HCT116 (cell line): ENCODE measurements at regions not wholly inside any gene's neighbourhood (a gene's known extent, or its start where the extent isn't known, plus 50 kb on each side); places are given as distances from the start of the nearest gene placed in this dataset.

Experiments
- ATAC-seq: fragments of 200-7000 bp; cut with Tn5 transposase; 2 replicates; pipeline ENCODE4 v1.9.1; 2020; ENCODE audit warnings: mild to moderate bottlenecking, moderate library complexity
- BruUV-seq: library from RNA; stranded (reverse); fragments of 400-500 nt; replicated peaks from 2 replicates; lab custom pipeline; 2021; lab: Mats Ljungman, UMichigan
- CTCF ChIA-PET: fragments of 300-600 bp; sonication (Branson Sonifier 250); formaldehyde crosslinking; loops from one replicate; lab custom pipeline; 2021; ENCODE audit warnings: antibody characterized with exemption; lab: Charles Lee
- POLR2A ChIA-PET: fragments of 300-600, 350-600 bp; sonication (Branson Sonifier 250); formaldehyde crosslinking; loops from one replicate; lab custom pipeline; 2021; ENCODE audit warnings: antibody characterized with exemption; lab: Charles Lee
- RAD21 ChIA-PET, 2 experiments: fragments of 300-600 bp; sonication (Branson Sonifier 250); formaldehyde crosslinking; loops; one replicate each; lab custom pipeline; 2023; ENCODE audit warnings: low total read pairs in 2 of 2; ENCODE audit not compliant: uncharacterized antibody in 2 of 2, unreplicated experiment in 2 of 2, low non-redundant PET in 1 of 2; lab: Charles Lee
- DNase-seq: peaks from one replicate; pipeline ENCODE4 v3.0.0-alpha.2; 2010; ENCODE audit warnings: low read depth, low spot score
- H2AFZ ChIP-seq: fragments of 200-600 bp; shearing (Covaris generic), sonication (generic); 2 replicates; pipeline ENCODE4 v1.6.1; 2017; ENCODE audit warnings: low read depth, mixed run types, mixed read lengths, antibody characterized with exemption, low read length; ENCODE audit not compliant: poor library complexity, severe bottlenecking
- H3K27ac ChIP-seq: 2 replicates; pipeline ENCODE4 v1.5.1; 2012; ENCODE audit warnings: low read depth, low read length
- H3K27me3 ChIP-seq: fragments of 200-600 bp; sonication (generic); 2 replicates; pipeline ENCODE4 v1.6.1; 2016; ENCODE audit warnings: mixed run types, low read length, mixed read lengths; ENCODE audit not compliant: insufficient read depth
- H3K36me3 ChIP-seq, 2 experiments: fragments of 200-500 bp in 1 of 2; fragments of 200-600 bp in 1 of 2; sonication (Bioruptor generic) in 1 of 2; sonication (generic) in 1 of 2; 2 replicates each; pipeline versions ENCODE4 v1.5.1 to v1.6.1; 2014 to 2016; ENCODE audit warnings: low read length in 2 of 2, inconsistent platforms in 1 of 2, mixed read lengths in 1 of 2, mixed run types in 1 of 2; ENCODE audit not compliant: insufficient read depth in 2 of 2, control insufficient read depth in 1 of 2
- H3K4me1 ChIP-seq, 2 experiments: fragments of 200-600 bp in 1 of 2; sonication (generic) in 1 of 2; 2 replicates each; pipeline versions ENCODE4 v1.5.1 to v1.6.1; 2012 to 2017; ENCODE audit warnings: low read length in 2 of 2, inconsistent platforms in 1 of 2, mild to moderate bottlenecking in 1 of 2, mixed read lengths in 1 of 2, mixed run types in 1 of 2, moderate library complexity in 1 of 2; ENCODE audit not compliant: insufficient read depth in 2 of 2, control insufficient read depth in 1 of 2
- H3K4me2 ChIP-seq: fragments of 200-600 bp; sonication (generic); 2 replicates; pipeline ENCODE4 v1.6.1; 2017; ENCODE audit warnings: mixed run types, low read length, mixed read lengths
- H3K4me3 ChIP-seq, 2 experiments: fragments of 200-600 bp in 1 of 2; sonication (generic) in 1 of 2; replicated peaks in 1 of 2; 2 replicates each; pipeline ENCODE4 v1.5.1; 2011 to 2016; ENCODE audit warnings: low read length in 2 of 2, control low read depth in 1 of 2, low read depth in 1 of 2, mild to moderate bottlenecking in 1 of 2, mixed read lengths in 1 of 2, mixed run types in 1 of 2
- H3K79me2 ChIP-seq: fragments of 200-600 bp; sonication (generic); 2 replicates; pipeline ENCODE4 v1.6.1; 2017; ENCODE audit warnings: mild to moderate bottlenecking, mixed run types, low read length, moderate library complexity, mixed read lengths; ENCODE audit not compliant: insufficient read depth
- H3K9ac ChIP-seq: fragments of 200-600 bp; sonication (generic); 2 replicates; pipeline ENCODE4 v1.6.1; 2016; ENCODE audit warnings: low read length, mixed read lengths
- H3K9me2 ChIP-seq: fragments of 200-600 bp; sonication (generic), shearing (Covaris generic); 2 replicates; pipeline ENCODE4 v1.6.1; 2017; ENCODE audit warnings: mixed run types, mild to moderate bottlenecking, moderate library complexity; ENCODE audit not compliant: insufficient read depth
- H3K9me3 ChIP-seq, 2 experiments: fragments of 200-500 bp in 1 of 2; fragments of 200-600 bp in 1 of 2; sonication (Bioruptor generic) in 1 of 2; sonication (generic) in 1 of 2; 2 replicates each; pipeline ENCODE4 v1.6.1; 2014 to 2017; ENCODE audit warnings: low read length in 2 of 2, mixed read lengths in 2 of 2, inconsistent platforms in 1 of 2, low read depth in 1 of 2, mild to moderate bottlenecking in 1 of 2, mixed run types in 1 of 2, moderate library complexity in 1 of 2; ENCODE audit not compliant: control insufficient read depth in 1 of 2, insufficient read depth in 1 of 2
- H4K20me1 ChIP-seq: fragments of 200-600 bp; sonication (generic), shearing (Covaris generic); 2 replicates; pipeline ENCODE4 v1.6.1; 2017; ENCODE audit warnings: mixed run types, mild to moderate bottlenecking, moderate library complexity; ENCODE audit not compliant: insufficient read depth
- CBX3 ChIP-seq: IDR thresholded peaks from 2 replicates; pipeline ENCODE4 v1.6.1; 2012; ENCODE audit warnings: low read depth
- CEBPB ChIP-seq: IDR thresholded peaks from 2 replicates; pipeline ENCODE4 v1.6.1; 2012; ENCODE audit warnings: low read depth
- EGR1 ChIP-seq: IDR thresholded peaks from 2 replicates; pipeline ENCODE4 v1.6.1; 2012; ENCODE audit warnings: low read depth
- ELF1 ChIP-seq: IDR thresholded peaks from 2 replicates; pipeline ENCODE4 v1.6.1; 2012; ENCODE audit warnings: low read depth, borderline replicate concordance
- EZH2 ChIP-seq: fragments of 200-600 bp; sonication (generic); IDR thresholded peaks from 2 replicates; pipeline ENCODE4 v1.6.1; 2017; ENCODE audit warnings: antibody characterized with exemption, mixed run types
- EZH2phosphoT487 ChIP-seq: fragments of 200-600 bp; IDR thresholded peaks from 2 replicates; pipeline ENCODE4 v1.6.1; 2018; ENCODE audit warnings: antibody characterized with exemption, borderline replicate concordance
- JUND ChIP-seq: IDR thresholded peaks from 2 replicates; pipeline ENCODE4 v1.6.1; 2012
- POLR2A ChIP-seq: IDR thresholded peaks from 2 replicates; pipeline ENCODE4 v1.7.0; 2011; ENCODE audit warnings: borderline replicate concordance; ENCODE audit not compliant: insufficient read depth, insufficient read length; ENCODE audit errors: extremely low read depth
- POLR2AphosphoS5 ChIP-seq: IDR thresholded peaks from 2 replicates; pipeline ENCODE4 v1.6.1; 2011; ENCODE audit warnings: mild to moderate bottlenecking, low read depth, low read length, moderate library complexity
- RAD21 ChIP-seq: IDR thresholded peaks from 2 replicates; pipeline ENCODE4 v1.6.1; 2012; ENCODE audit warnings: low read depth, mild to moderate bottlenecking
- SIN3A ChIP-seq: IDR thresholded peaks from 2 replicates; pipeline ENCODE4 v1.6.1; 2012; ENCODE audit warnings: low read depth
- SRF ChIP-seq: IDR thresholded peaks from 2 replicates; pipeline ENCODE4 v1.6.1; 2012; ENCODE audit warnings: low read depth
- TCF7L2 ChIP-seq: IDR thresholded peaks from 2 replicates; pipeline ENCODE4 v1.7.0; 2011; ENCODE audit warnings: borderline replicate concordance, inconsistent platforms; ENCODE audit not compliant: insufficient read depth, insufficient read length; ENCODE audit errors: extremely low read depth
- YY1 ChIP-seq: IDR thresholded peaks from 2 replicates; pipeline ENCODE4 v1.6.1; 2011; ENCODE audit warnings: low read length, low read depth, moderate library complexity, mild to moderate bottlenecking; ENCODE audit not compliant: insufficient replicate concordance; ENCODE audit errors: extremely low read depth
- ZNF274 ChIP-seq: fragments of 200-500 bp; sonication (Bioruptor generic); IDR thresholded peaks from 2 replicates; pipeline ENCODE4 v1.6.1; 2014; ENCODE audit warnings: mild to moderate bottlenecking, low read depth, low read length, inconsistent platforms
- intact Hi-C: fragments of 100-400 bp; cut with micrococcal nuclease; formaldehyde crosslinking; loops from 2 replicates; pipeline ENCODE4 v1.10.0; 2022
- TF ChIP-seq, protein P1 (sequence below): IDR thresholded peaks from 2 replicates; pipeline ENCODE4 v1.6.1; 2012
- TF ChIP-seq, protein P2 (sequence below): IDR thresholded peaks from 2 replicates; pipeline ENCODE4 v1.6.1; 2011; ENCODE audit warnings: mild to moderate bottlenecking, low read length, moderate library complexity; ENCODE audit not compliant: insufficient replicate concordance; ENCODE audit errors: extremely low read depth
- TF ChIP-seq, protein P3 (sequence below): IDR thresholded peaks from 2 replicates; pipeline ENCODE4 v1.6.1; 2012

DNA sequence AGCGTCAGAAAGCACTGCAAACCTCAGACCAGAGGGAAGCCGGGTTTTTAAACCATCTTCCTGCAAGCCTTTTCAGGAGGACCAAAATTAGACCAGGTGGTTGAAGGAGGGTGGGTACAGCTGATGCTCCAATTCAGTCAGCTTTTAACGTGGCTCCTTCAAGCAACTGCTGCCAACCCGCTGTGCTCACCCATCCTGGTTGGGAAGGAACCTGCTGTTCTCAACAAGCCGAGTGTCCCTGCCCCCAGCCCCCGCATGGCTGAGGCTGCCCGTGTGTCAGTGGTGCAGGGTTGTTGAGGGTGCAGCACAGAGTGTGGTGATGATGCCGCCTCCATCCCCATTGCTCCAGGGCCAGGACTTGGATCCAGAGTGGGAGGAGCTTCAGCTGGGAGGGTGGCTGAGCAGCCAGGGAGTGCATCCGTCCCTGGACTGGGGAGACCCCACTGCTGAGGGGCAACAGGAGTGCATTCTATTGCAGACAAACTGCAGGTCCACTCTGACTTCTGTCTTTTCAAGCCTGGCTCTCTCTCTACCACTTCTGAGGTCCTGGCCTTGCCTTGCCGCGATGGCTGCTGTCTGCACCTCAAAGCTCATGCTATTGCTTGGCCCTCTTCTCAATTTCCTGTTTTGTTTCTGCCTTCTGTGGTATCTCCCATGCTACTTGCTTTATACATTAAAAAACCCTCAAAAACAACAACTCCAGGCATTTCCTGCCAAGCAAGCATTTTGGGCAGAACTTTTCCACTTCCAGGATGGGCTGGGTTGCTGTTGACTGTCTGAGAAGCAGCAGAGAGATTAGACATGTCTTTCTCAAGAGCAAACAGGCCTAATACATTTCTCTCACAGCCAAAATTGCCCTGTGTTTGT is 134.7 kb downstream of the DNAJB6 start:
- CTCF ChIA-PET = no interaction called here
- intact Hi-C loops = no loop called here
- no peaks in the 10 kb centered on the region for H3K79me2 ChIP-seq
- no peaks in the 10 kb centered on the region for H3K9me2 ChIP-seq
- no peaks in the 10 kb centered on the region for H3K36me3 ChIP-seq
- no peak overlapping the region for H3K27ac ChIP-seq
- no peak for DNase-seq
- H3K4me3 ChIP-seq = no peak overlapping the region
- H2AFZ ChIP-seq = no peak overlapping the region
- no peaks in the 10 kb centered on the region for H3K27me3 ChIP-seq
- H3K9me3 ChIP-seq = peaks cover 4 to 16% of the 10 kb centered on the region in 2 experiments; a peak in 2 of 4 replicates
- H3K9ac ChIP-seq = no peak overlapping the region
- RAD21 ChIA-PET = no interaction called here
- no peaks in the 10 kb centered on the region for H4K20me1 ChIP-seq
- H3K4me1 ChIP-seq = peaks cover 0 to 7% of the 10 kb centered on the region in 2 experiments; a peak in 1 of 4 replicates
- no TSS peak for BruUV-seq
- TF ChIP-seq, protein P1, sequence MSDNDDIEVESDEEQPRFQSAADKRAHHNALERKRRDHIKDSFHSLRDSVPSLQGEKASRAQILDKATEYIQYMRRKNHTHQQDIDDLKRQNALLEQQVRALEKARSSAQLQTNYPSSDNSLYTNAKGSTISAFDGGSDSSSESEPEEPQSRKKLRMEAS = no peak
- TF ChIP-seq SIN3A (no peak), YY1 (no peak), POLR2AphosphoS5 (no peak), EGR1 (no peak), RAD21 (no peak), TCF7L2 (no peak), POLR2A (no peak), EZH2 (no peak), JUND (no peak), CEBPB (no peak), SRF (no peak), CBX3 (no peak), ELF1 (no peak), ZNF274 (no peak), EZH2phosphoT487 (no peak)
- TF ChIP-seq, protein P2, sequence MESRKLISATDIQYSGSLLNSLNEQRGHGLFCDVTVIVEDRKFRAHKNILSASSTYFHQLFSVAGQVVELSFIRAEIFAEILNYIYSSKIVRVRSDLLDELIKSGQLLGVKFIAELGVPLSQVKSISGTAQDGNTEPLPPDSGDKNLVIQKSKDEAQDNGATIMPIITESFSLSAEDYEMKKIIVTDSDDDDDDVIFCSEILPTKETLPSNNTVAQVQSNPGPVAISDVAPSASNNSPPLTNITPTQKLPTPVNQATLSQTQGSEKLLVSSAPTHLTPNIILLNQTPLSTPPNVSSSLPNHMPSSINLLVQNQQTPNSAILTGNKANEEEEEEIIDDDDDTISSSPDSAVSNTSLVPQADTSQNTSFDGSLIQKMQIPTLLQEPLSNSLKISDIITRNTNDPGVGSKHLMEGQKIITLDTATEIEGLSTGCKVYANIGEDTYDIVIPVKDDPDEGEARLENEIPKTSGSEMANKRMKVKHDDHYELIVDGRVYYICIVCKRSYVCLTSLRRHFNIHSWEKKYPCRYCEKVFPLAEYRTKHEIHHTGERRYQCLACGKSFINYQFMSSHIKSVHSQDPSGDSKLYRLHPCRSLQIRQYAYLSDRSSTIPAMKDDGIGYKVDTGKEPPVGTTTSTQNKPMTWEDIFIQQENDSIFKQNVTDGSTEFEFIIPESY = no peak
- TF ChIP-seq, protein P3, sequence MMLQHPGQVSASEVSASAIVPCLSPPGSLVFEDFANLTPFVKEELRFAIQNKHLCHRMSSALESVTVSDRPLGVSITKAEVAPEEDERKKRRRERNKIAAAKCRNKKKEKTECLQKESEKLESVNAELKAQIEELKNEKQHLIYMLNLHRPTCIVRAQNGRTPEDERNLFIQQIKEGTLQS = no peak
- no peak overlapping the region for H3K4me2 ChIP-seq
- ATAC-seq = no peak
- POLR2A ChIA-PET = no interaction called here
